GM18858 (cell line): ENCODE measurements at regions not wholly inside any gene's neighbourhood (a gene's known extent, or its start where the extent isn't known, plus 50 kb on each side); places are given as distances from the start of the nearest gene placed in this dataset.

ENCODE experiments used
- ATAC-seq: cut with Tn5 transposase; IDR thresholded peaks from one replicate; pipeline ENCODE4 v1.9.1; 2021; ENCODE audit not compliant: unreplicated experiment

GRCh38 chr13:76027131-76027530 lies 391.0 kb downstream of the LMO7 start:
- ATAC-seq, result no peak

- ATAC-seq, result no peak
Measured at GRCh38 chr13:76025392-76025791, 389.3 kb downstream of the LMO7 start.

GRCh38 chr13:76024151-76024550 lies 388.0 kb downstream of the LMO7 start:
- no peak for ATAC-seq

- no peak for ATAC-seq
Measured at GRCh38 chr13:76023652-76024051, 387.5 kb downstream of the LMO7 start.

- ATAC-seq, result no peak
Measured at GRCh38 chr13:76020421-76020955, 384.4 kb downstream of the LMO7 start.

GRCh38 chr13:76019421-76020044 lies 383.4 kb downstream of the LMO7 start:
- no peak for ATAC-seq

GRCh38 chr13:76017861-76018556 lies 381.9 kb downstream of the LMO7 start:
- ATAC-seq, result no peak

GRCh38 chr13:76016799-76017400 lies 380.8 kb downstream of the LMO7 start:
- peak; percentile 82 for ATAC-seq

GRCh38 chr13:76014406-76015318 lies 378.5 kb downstream of the LMO7 start:
- ATAC-seq, result no peak

- ATAC-seq, result no peak
Measured at GRCh38 chr13:76012091-76012721, 376.1 kb downstream of the LMO7 start.

GRCh38 chr13:76009267-76009890 lies 373.2 kb downstream of the LMO7 start:
- ATAC-seq, result no peak

GRCh38 chr13:76004416-76004815 lies 368.3 kb downstream of the LMO7 start:
- ATAC-seq, result no peak

GRCh38 chr13:76000131-76000530 lies 364.0 kb downstream of the LMO7 start:
- ATAC-seq, result no peak

GRCh38 chr13:75996582-75996981 lies 360.5 kb downstream of the LMO7 start:
- ATAC-seq, result no peak

GRCh38 chr13:75995966-75996365 lies 359.8 kb downstream of the LMO7 start:
- no peak for ATAC-seq

GRCh38 chr13:75993823-75994222 lies 357.7 kb downstream of the LMO7 start:
- no peak for ATAC-seq

GRCh38 chr13:75993241-75993640 lies 357.1 kb downstream of the LMO7 start:
- no peak for ATAC-seq

GRCh38 chr13:75986818-75987217 lies 350.7 kb downstream of the LMO7 start:
- peak; percentile 99 for ATAC-seq

- no peak for ATAC-seq
Measured at GRCh38 chr13:75985132-75985531, 349.0 kb downstream of the LMO7 start.

- ATAC-seq, result no peak
Measured at GRCh38 chr13:75978818-75979217, 342.7 kb downstream of the LMO7 start.
